Activated T-cell treated with anti-CD3 and anti-CD28 coated beads, Interleukin-2, amount 50 U/mL, for 1 hour (primary cell): ENCODE measurements at regions not wholly inside any gene's neighbourhood (a gene's known extent, or its start where the extent isn't known, plus 50 kb on each side); places are given as distances from the start of the nearest gene placed in this dataset.

Experiments
- DNase-seq: peaks from one replicate; pipeline ENCODE4 v3.0.0-alpha.2; 2020

DNA sequence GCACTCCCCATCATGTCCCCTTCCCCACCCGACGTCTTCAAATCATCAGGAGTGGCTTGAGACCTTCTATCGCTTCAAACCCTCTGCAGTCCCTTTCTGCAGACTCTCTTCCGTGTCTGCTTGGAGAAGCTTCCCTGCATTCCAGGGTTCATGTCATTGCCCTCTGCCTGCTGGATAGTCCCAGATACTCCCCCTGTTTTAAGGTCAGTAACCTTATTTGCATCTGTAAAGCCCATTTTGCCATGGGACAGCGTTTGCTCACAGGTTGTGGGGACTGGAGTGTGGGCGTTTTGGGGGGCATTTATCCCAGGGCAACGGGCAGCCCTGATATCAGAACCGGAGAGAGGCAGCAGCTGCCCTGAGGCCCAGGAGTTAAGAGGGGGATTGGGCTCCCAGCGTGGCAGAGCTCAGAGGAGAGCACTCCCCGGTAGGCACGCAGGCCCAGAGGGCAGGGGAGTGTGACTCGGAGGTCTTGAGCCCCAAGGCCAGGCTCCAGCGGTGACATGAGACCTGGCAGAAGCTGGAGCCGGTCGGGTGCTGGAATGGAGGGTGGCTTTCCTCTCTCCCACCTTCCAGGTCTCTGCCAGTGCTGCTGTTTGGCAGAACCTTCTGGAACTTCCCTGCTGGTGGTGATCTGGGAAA, 73.8 kb downstream of the RTP5 start:
- no peak for DNase-seq

DNA sequence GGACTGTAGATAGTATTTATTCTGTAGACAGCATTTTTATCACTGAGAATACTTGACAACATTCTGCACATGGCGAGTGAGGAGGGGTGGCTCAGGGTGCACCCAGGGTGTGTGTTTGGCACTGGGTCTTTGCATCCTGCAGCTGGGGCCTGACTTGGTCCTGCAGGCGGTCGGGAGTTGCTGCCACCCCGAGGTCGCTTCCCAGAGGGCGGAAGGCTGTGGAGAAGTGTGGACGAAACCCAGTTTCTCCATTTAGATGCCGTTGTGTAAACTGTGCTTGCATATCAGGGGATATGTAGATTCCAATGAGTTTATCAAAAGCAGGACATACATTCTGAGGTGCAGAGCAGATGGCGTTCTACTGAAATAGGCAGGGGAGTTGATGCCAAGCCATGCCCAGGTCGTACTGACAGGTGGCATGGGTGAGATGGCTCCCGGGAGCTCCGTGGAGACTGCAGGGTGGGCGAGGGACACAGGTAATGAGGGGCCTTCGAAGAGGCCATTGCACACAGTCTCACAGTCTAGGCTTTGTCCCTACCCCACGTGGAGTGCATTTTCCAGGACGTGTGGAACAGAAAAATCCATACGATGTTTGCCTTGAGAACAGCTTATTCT, 74.5 kb downstream of the RTP5 start:
- DNase-seq = no peak

DNA sequence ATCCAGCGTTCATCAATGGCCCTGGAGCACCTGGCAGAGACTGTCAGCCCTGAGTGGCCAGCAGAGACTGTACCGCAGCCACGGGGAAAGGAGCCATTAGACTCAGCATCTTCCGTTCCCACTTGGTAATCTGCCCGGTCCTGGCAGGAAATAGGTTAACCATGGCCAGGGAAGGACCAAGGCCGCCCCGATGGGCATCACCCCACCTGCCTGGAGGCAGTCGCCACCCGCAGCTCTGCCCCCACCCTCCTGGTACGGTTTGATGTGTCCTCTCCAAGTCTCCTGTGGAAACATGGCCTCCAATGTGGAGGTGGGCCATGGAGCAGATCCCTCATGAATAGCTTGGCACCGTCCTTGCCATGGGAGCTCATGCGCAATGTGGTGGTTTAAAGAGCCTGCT, 75.3 kb downstream of the RTP5 start:
- no peak for DNase-seq

GRCh38 chr2:241945311-241945710, 75.8 kb downstream of the RTP5 start:
- DNase-seq = no peak

DNA sequence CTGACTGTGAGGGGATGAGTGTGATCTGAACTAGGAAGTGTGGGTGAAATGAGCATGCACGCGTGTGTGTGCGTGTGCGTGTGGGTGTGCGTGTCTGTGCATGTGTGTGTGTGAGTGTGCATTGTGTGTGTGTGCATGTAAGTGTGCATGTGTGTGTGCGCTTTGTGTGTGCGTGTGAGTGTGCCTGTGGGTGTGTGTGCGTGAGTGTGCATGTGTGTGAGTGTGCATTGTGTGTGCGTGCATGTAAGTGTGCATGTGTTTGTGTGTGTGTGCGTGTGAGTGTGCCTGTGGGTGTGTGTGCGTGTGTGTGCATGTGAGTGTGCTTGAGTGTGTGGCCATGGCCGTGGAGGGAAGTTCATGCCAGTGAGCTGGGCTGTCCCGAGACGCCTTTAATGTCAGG, 76.3 kb downstream of the RTP5 start:
- DNase-seq = no peak

DNA sequence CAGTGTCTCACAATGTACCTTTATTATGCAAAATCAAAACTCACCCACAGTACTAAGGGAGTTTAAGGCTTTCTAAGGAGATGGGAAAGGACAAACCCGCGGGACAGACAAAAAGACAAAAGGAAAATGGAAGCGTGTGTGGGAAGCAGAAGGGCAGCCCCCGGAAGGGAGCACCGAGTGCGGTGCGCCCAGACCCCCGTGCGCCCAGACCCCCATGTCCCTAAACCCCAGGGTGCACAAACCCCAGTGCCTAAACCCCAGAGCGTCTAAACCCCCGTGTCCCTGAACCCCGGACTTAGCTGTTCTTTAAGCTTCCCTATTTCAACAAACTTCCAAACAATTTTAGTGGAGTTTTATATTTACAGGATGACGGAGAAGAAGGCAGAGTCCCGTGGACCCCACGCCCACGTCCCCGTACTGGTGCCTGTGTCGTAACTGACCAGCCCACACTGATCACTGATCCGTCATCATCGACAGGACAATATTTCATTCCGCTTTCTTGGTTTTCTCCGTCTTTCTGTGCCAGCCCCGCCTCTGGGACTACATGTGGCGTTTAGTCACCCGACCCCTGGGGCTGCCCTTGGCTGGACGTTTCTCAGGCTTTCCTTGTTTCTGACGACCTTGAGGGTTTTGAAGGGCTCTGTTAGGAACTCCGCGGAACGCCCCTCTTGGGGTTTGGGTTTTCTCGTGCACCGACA, 76.9 kb downstream of the RTP5 start:
- no peak for DNase-seq

DNA sequence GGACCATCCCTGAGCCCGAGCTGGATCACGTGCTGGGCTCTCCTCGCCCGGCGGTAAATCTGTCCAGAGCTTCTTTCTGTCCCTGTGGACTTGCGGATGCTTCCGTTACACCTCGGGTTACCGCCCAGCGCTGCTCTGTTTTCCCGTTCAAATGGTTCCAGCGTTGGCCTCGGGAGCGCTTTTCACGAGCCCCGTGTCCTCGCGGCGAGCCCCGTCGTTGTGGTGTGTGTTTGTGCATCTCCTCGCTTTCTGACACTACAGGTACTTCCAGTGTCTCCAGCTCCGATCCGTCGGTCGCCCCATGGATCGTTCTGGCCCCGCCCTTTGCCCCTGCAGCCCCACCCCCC, 77.4 kb downstream of the RTP5 start:
- DNase-seq = no peak

GRCh38 chr2:241947401-241947800, 77.9 kb downstream of the RTP5 start:
- no peak for DNase-seq

DNA sequence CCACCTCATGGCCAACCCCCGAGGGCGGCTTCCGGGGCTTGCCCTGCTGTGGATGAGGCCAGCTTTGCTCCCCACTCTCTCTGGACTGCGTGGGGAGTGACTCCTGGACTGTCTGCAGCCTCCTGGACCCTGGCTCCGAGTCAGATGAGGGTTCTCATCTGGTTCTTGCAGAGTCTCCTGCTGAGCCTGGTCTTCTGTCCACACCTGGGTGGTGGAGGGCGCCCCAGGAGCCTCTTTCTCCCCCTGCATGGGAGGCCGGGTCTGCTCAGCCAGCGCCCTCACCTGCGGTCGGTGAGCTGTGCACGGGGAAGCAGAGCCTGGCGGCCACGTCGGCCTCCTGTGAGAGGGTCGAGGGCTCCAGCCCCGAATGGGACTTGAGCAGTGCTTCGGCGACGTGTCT, 78.3 kb downstream of the RTP5 start:
- DNase-seq = no peak

DNA sequence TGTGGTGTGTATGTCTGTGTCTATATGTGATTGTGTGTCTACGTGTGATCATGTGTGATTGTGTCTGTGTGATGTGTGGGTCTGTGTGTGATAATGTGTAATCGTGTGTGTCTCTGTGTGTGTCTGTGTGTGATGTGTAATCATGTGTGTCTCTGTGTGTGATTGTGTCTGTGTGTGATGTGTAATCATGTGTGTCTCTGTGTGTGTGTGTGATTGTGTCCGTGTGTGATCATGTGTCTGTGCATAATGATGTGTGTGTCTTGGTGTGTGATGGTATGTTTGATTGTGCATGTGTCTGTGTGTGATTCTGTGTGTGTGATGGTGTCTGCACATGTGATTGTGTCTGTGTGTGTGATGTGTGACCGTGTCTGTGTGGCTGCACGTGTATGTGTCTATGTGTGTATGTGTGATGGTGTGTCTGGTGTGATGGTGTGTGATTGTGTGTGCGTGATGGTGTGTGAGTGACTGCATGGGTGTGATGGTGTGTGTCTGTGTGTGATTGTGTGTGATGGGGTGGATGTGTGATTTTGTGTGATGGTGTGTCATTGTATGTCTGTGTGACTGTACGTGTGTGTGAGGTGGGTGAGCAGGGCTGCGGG, 78.9 kb downstream of the RTP5 start:
- no peak for DNase-seq

- DNase-seq = no peak
Measured at GRCh38 chr2:241948901-241949735, 79.6 kb downstream of the RTP5 start.

DNA sequence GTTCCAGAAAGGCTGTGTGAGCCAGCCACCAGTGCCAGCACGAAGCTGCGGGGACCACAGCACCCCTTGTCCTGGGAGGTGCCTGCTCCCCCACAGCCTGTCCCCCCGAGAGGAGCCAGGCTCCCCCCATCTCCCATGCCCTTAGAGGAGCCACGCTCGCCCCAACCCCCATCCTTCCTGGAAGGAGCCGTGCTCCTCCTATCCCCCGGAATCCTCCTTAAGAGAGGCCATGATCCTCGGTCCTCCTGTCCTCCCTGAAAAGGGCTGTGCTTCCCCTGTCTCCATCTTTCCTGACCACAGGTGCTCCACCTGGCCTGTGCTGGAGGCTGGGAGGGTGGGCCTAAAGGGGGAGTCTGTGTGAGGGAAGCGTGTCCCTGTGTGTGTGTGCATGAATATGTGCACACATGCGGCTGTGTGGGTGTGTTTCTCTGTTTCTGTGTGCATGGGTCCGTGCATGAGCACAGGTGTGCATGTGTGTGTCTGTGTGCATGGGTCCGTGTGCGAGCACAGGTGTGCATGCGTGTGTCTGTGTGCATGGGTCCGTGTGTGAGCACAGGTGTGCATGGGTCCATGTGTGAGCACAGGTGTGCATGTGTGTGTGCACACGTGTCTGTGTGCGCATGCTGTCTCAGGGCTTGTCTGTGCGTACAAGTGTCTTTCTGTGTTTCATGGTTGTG, 80.3 kb downstream of the RTP5 start:
- DNase-seq = no peak

DNA sequence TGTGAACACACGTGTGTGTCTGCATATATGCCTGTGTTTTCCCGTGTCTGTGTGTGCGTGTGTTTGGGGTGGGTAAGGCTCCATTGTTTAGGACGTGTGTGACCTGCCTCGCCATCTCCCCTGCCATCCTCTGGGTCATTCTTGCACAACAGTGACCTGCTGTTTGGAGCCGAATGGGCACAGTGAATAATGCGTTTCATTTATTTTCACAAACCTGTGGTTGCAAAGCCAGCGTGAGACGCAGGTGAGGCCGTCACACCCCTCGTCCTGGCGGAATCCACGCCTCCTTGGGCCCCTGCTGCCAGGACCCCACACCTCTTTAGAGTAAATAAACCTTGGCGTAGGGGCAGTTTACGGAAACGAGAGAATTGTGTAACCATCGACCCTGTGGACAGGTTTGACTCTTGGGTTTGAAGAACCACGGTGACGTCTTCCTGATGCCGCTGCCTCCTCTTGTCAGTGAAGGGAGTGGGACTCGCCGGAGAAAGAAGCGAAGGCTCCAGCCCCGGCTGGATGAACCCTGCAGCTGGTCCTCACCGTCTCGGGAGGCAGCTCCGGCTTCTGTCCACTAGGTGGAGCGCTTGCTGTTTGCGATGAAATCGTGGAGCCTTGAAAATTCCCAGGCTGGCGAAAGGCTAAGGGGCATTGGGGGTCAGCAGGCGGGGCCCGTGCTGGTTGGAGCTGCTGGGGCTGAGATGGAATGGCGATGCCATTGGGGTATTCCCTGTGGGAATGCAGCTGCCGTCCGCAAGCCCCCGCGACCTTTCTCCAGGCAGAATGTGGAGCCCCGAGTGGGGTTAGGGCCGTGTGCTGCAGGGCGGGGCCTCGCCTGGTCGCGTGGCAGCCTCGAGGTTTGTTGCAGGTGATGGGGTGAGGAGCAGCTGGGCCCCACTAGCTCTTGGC, 81.1 kb downstream of the RTP5 start:
- DNase-seq = peak; percentile 69

- DNase-seq = no peak
Measured at GRCh38 chr2:241951316-241951700, 81.8 kb downstream of the RTP5 start.

- no peak for DNase-seq
Measured at GRCh38 chr2:241951920-241952319, 82.4 kb downstream of the RTP5 start.

DNA sequence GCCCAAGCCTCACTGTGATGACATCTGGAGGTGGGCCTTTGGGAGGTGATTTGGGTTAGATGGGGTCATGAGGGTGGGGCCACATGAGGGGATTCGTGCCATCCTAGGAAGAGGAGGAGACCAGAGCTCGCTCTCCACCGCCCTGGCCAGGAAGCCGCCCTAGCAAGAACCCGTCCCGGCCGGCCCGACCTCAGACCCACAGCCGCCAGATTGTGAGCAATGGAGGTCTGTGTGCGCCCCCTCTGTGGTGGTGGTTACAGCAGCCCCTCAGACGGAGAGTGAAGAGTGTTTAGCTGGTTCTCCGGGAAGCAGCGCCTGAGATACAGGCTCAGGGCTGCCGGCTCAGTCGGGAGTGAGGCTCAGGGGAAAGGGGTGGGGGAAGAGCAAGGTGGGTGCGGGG, 83.3 kb downstream of the RTP5 start:
- no peak for DNase-seq

DNA sequence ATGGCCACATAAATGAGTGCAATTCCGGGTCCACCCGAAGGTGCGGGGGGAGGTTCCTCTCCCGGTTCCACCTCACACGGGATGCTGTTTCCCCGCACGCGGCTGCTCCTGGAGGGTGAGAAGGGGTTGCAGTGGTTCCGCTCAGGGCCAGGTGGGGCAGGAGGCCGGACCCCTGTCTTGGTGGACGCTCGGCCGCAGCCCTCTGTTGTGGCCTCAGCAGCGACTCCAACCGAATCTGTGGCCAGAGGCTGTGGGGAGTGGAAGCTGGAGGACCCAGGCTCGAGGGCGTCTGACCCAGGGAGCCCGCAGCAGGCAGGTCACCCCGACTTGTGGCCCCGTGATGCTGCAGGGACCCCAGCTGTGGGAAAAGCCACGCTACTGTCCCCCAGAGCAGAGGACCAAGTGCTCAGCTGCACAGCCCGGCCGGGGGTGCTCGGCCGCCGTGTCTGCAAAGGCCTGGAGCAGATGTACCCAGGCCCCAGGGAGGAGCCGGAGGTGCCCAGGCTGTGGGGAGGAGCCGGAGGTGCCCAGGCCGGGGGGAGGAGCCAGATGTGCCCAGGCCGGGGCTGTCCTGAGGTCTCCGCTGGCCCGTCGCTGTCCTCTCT, 83.9 kb downstream of the RTP5 start:
- DNase-seq = no peak

DNA sequence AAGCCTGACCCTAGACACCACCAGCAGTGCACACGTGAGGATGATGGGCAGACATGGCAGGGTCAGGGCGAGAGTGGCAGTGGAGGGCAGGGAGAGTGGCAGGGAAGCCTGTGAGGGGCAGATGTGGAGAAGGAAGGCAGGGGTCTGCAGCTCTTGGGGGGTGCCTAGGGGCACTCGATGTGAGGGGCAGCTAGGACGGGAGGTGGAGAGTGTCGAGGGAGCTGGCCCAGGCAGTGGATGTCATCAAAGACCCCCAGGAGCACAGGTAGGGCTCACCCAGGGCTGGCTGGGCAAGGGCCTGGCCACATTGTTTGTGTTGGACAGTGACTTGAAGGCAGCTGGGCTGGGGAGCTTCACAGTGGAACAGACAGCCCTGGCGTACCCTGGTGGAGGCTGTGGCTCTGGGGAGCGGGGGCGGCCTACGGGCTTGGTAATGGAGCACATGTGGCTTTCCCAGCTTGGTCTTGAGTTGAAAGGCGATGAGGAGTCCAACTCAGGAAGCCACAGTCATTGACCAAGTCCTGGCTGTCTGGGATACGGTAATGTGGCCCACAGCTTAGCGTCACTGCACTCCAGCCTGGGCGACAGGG, 87.1 kb downstream of the RTP5 start:
- DNase-seq = no peak

DNA sequence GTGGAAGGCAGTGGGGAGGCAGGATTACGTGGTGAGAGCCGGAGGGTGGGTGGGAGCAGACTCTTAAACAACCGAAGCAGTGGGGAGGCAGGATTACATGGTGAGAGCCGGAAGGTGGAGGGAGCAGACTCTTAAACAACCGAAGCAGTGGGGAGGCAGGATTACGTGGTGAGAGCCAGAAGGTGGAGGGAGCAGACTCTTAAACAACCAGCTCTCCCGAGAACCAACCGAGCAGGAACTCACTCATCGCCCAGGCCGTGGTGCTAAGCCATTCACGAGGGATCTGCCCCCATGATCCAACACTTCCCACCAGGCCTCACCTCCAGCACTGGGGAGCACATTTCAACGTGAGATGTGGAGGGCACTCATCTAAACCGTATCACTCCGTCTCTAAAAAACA, 87.7 kb downstream of the RTP5 start:
- no peak for DNase-seq

DNA sequence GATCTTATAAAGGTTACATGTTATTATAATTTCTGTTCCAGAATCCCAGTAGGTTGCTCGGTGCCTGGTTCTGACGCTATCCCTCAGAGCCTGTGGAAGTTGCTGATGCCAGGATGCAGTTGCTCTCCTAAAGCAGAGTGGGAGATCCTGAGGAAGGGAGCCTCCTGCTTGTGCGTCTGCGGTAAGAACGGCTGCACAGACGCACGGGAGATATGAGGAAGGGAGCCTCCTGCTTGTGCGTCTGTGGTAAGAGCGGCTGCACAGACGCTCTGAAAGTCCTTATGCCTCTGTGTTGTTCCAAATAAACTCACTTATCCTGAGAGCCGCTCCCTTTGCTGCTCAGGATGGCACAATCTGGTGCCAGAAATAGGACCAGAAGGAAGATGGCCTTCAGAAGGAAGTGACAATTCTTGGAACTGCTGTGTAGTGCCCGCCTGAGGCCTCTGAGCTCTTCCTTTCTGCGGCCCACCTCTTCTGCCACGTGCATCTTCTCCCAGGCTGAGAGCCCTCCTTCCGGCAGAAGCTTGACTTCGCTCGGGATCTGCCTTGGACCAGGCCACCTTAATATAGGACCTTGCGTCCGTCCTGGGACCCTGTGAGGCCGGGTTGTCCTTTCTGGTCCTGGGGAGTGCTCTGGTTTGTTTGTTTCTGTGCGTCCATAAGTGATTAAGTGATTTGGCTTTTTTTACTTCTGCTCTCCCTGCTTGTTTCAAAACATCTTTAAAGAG, 89.5 kb downstream of the RTP5 start:
- no peak for DNase-seq
